NB4 (cell line): ENCODE measurements at regions not wholly inside any gene's neighbourhood (a gene's known extent, or its start where the extent isn't known, plus 50 kb on each side); places are given as distances from the start of the nearest gene placed in this dataset.
A peak's percentile ranks its signal among the peaks of the same experiment; 100 is the strongest.

Experiments
- DNase-seq: peaks from one replicate; pipeline ENCODE4 v3.0.0; 2010; ENCODE audit warnings: low read depth
- H3K4me3 ChIP-seq: one replicate; pipeline ENCODE4 v1.5.1; 2011; ENCODE audit warnings: mild to moderate bottlenecking, low read depth, low read length, moderate library complexity
- MAX ChIP-seq: IDR thresholded peaks from 2 replicates; pipeline ENCODE4 v1.6.1; 2011; ENCODE audit warnings: low read depth, low read length
- MYC ChIP-seq: IDR thresholded peaks from 2 replicates; pipeline ENCODE4 v1.6.1; 2011; ENCODE audit warnings: low read depth, low read length
- POLR2A ChIP-seq: IDR thresholded peaks from 2 replicates; pipeline ENCODE4 v1.6.1; 2011; ENCODE audit warnings: mild to moderate bottlenecking; ENCODE audit not compliant: insufficient read length; ENCODE audit errors: extremely low read depth
- TF ChIP-seq, protein P1 (sequence below): IDR thresholded peaks from one replicate; pipeline ENCODE4 v1.5.1; 2012; ENCODE audit warnings: low read depth, low read length

DNA sequence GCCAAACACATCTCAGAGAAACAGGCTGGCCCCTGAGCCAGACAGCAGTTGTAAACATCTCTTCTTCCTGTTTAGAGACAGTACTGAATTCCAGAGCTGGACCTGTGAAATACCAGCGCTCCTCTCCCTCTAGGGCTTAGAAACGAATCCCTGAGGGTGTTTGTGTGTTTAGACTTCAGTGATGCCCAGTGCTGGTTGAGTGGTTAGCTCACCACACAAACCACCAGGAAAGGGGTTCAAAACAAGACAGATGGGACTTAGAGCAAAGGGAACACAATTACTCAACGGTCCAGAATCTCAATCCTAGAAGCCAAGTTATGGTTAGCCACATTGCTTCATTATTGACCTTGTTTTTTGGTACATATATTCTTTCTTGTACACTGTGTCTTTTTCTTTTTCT, 108.7 kb upstream of the TMEM170B start:
- no peak overlapping the region for H3K4me3 ChIP-seq
- DNase-seq: peak; percentile 43
- TF ChIP-seq MYC (no peak), POLR2A (no peak), MAX (no peak)
- TF ChIP-seq, protein P1, sequence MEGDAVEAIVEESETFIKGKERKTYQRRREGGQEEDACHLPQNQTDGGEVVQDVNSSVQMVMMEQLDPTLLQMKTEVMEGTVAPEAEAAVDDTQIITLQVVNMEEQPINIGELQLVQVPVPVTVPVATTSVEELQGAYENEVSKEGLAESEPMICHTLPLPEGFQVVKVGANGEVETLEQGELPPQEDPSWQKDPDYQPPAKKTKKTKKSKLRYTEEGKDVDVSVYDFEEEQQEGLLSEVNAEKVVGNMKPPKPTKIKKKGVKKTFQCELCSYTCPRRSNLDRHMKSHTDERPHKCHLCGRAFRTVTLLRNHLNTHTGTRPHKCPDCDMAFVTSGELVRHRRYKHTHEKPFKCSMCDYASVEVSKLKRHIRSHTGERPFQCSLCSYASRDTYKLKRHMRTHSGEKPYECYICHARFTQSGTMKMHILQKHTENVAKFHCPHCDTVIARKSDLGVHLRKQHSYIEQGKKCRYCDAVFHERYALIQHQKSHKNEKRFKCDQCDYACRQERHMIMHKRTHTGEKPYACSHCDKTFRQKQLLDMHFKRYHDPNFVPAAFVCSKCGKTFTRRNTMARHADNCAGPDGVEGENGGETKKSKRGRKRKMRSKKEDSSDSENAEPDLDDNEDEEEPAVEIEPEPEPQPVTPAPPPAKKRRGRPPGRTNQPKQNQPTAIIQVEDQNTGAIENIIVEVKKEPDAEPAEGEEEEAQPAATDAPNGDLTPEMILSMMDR: no peak

GRCh38 chr6:11428371-11428770, 109.2 kb upstream of the TMEM170B start:
- no peak for DNase-seq
- no peak overlapping the region for H3K4me3 ChIP-seq
- no peak for TF ChIP-seq POLR2A
- TF ChIP-seq MYC: no peak
- no peak for TF ChIP-seq MAX
- TF ChIP-seq, protein P1: no peak

DNA sequence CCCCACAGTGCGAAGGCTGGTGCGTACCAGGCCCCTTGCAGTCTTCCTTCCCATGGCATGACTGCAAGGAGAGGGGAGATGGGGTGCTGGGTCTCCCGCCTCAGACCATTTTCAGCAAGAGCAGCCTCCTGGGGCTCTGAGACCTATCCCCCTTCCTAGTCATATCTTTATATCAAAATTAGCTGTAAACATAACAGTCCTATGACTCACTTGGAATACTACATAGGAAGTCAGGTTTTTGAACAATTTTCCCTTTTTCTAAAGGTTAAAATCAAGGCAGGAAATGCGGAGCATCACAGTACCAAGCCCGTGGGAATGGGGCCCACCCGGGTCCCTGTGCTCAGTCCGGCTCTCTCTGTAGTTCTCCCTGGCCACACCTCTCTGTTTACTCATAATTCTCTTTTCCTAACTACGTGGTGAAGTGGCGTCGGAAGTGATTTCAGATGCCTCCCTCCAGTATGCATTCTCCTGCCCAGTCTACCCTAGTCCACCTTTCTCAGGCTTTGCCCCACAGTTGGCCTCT, 109.8 kb upstream of the TMEM170B start:
- DNase-seq: no peak
- TF ChIP-seq, protein P1: no peak
- TF ChIP-seq MYC: no peak
- TF ChIP-seq MAX: no peak
- no peak for TF ChIP-seq POLR2A
- H3K4me3 ChIP-seq: no peak overlapping the region

DNA sequence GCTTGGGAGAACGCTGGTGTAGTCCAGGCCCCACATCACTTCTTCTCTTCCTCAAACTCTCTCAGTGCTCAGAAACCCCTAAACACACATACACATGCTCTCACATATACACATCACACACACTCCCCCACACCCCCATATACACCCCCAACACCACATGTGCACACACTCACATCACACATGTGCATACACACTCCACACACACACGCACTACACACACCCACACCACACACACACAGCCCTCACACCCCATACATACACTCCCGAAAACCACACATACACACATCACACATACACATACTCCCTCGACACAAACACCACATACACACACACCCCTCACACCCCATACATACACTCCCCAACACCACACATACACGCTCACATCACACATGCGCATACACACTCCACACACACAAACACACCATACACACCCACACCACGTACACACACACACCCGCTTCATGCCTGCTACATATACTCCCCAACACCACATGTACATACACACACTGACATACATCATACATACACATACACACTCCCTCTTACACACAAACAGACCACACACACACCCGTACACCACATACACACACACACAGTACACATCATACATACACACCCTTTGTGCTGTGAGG, 110.3 kb upstream of the TMEM170B start:
- no peak overlapping the region for H3K4me3 ChIP-seq
- no peak for DNase-seq
- TF ChIP-seq POLR2A: no peak
- no peak for TF ChIP-seq MYC
- no peak for TF ChIP-seq MAX
- TF ChIP-seq, protein P1: no peak

GRCh38 chr6:11426571-11426970, 111.0 kb upstream of the TMEM170B start:
- no peak for TF ChIP-seq MYC
- no peak overlapping the region for H3K4me3 ChIP-seq
- no peak for DNase-seq

- H3K4me3 ChIP-seq: no peak overlapping the region
- no peak for TF ChIP-seq MAX
- no peak for TF ChIP-seq MYC
- TF ChIP-seq, protein P1: no peak
- TF ChIP-seq POLR2A: no peak
- no peak for DNase-seq
Observed at GRCh38 chr6:11425876-11426275, 111.7 kb upstream of the TMEM170B start.
